ENCODE measurements at regions not wholly inside any gene's neighbourhood (a gene's known extent, or its start where the extent isn't known, plus 50 kb on each side); places are given as distances from the start of the nearest gene placed in this dataset.

DNA sequence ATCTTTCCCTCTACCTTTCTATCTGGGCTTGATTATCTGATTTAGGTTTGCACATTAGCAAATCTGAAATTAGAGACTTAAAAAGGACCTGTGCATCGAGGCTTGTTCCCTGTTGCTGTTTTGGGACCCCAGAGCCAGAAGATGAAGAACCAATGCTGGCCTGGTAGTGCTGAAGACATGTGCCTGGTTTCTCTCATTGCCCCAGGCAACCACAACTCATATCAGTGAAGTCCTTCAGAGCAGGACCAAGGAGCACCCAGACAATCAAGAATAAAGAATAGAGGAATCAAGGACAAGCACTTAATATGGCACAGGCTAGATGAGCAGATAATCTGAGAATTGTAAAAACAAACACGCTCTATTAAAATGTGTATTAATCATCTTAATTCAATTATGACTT is 362.7 kb downstream of the DMRTA1 start:
- no peak for TF ChIP-seq TAF1 (IDR thresholded peaks at IDR 0.05; ENCODE audit: low read depth)
- TF ChIP-seq SMC3 (conservative IDR thresholded peaks at IDR 0.05; ENCODE audit: poor library complexity) = no peak
- TF ChIP-seq, protein P1, sequence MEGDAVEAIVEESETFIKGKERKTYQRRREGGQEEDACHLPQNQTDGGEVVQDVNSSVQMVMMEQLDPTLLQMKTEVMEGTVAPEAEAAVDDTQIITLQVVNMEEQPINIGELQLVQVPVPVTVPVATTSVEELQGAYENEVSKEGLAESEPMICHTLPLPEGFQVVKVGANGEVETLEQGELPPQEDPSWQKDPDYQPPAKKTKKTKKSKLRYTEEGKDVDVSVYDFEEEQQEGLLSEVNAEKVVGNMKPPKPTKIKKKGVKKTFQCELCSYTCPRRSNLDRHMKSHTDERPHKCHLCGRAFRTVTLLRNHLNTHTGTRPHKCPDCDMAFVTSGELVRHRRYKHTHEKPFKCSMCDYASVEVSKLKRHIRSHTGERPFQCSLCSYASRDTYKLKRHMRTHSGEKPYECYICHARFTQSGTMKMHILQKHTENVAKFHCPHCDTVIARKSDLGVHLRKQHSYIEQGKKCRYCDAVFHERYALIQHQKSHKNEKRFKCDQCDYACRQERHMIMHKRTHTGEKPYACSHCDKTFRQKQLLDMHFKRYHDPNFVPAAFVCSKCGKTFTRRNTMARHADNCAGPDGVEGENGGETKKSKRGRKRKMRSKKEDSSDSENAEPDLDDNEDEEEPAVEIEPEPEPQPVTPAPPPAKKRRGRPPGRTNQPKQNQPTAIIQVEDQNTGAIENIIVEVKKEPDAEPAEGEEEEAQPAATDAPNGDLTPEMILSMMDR (IDR thresholded peaks at IDR 0.05; ENCODE audit: poor library complexity, severe bottlenecking) = no peak
